Neural cell (in vitro differentiated cells): ENCODE measurements at regions not wholly inside any gene's neighbourhood (a gene's known extent, or its start where the extent isn't known, plus 50 kb on each side); places are given as distances from the start of the nearest gene placed in this dataset.
"Not testable (repeated sequence)": the region's sequence is repeated elsewhere in the genome, so short reads cannot be mapped to it uniquely, and the experiment has no call there.

Experiments
- EZH2 ChIP-seq: fragments of 200-600, 300-800 bp; shearing (Covaris generic), sonication (generic); IDR thresholded peaks from 2 replicates; pipeline ENCODE4 v1.6.1; 2014; ENCODE audit warnings: antibody characterized with exemption, low read length, borderline replicate concordance, mild to moderate bottlenecking; ENCODE audit not compliant: insufficient read depth, poor library complexity, severe bottlenecking
- POLR2AphosphoS5 ChIP-seq: IDR thresholded peaks from 2 replicates; pipeline ENCODE4 v1.6.1; 2012
- SMC3 ChIP-seq: fragments of 450-650 bp; conservative IDR thresholded peaks from 2 replicates; pipeline ENCODE4 v1.6.1; 2014; ENCODE audit warnings: antibody characterized with exemption, mild to moderate bottlenecking, moderate library complexity; ENCODE audit not compliant: poor library complexity
- TAF1 ChIP-seq: IDR thresholded peaks from 2 replicates; pipeline ENCODE4 v1.6.1; 2012; ENCODE audit warnings: low read depth
- TF ChIP-seq, protein P1 (sequence below): fragments of 450-650 bp; IDR thresholded peaks from 2 replicates; pipeline ENCODE4 v1.5.1; 2014; ENCODE audit warnings: antibody characterized with exemption, mild to moderate bottlenecking, moderate library complexity; ENCODE audit not compliant: poor library complexity, severe bottlenecking
- TF ChIP-seq, protein P2 (sequence below): IDR thresholded peaks from 2 replicates; pipeline ENCODE4 v1.6.1; 2012; ENCODE audit warnings: borderline replicate concordance

DNA sequence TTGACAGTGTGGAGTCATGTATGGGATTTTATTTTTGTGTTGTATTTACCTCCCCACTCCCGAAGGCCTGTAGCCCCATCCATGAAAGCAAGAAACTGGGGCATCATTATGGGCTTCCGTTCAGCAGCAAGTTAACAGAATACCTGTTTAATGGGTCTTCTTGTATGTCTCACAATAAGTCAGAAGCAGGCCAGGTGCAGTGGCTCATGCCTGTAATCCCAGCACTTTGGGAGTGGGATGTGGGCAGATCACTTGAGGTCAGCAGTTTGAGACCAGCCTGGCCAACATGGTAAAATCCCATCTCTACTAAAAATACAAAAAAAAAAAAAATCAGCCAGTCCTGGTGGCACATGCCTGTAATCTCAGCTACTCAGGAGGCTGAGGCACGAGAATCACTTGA lies 239.7 kb downstream of the SMAD2 start:
- TF ChIP-seq, protein P1, sequence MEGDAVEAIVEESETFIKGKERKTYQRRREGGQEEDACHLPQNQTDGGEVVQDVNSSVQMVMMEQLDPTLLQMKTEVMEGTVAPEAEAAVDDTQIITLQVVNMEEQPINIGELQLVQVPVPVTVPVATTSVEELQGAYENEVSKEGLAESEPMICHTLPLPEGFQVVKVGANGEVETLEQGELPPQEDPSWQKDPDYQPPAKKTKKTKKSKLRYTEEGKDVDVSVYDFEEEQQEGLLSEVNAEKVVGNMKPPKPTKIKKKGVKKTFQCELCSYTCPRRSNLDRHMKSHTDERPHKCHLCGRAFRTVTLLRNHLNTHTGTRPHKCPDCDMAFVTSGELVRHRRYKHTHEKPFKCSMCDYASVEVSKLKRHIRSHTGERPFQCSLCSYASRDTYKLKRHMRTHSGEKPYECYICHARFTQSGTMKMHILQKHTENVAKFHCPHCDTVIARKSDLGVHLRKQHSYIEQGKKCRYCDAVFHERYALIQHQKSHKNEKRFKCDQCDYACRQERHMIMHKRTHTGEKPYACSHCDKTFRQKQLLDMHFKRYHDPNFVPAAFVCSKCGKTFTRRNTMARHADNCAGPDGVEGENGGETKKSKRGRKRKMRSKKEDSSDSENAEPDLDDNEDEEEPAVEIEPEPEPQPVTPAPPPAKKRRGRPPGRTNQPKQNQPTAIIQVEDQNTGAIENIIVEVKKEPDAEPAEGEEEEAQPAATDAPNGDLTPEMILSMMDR, result not testable (repeated sequence)
- TF ChIP-seq POLR2AphosphoS5, EZH2, TAF1, SMC3: not testable (repeated sequence)
- TF ChIP-seq, protein P2, sequence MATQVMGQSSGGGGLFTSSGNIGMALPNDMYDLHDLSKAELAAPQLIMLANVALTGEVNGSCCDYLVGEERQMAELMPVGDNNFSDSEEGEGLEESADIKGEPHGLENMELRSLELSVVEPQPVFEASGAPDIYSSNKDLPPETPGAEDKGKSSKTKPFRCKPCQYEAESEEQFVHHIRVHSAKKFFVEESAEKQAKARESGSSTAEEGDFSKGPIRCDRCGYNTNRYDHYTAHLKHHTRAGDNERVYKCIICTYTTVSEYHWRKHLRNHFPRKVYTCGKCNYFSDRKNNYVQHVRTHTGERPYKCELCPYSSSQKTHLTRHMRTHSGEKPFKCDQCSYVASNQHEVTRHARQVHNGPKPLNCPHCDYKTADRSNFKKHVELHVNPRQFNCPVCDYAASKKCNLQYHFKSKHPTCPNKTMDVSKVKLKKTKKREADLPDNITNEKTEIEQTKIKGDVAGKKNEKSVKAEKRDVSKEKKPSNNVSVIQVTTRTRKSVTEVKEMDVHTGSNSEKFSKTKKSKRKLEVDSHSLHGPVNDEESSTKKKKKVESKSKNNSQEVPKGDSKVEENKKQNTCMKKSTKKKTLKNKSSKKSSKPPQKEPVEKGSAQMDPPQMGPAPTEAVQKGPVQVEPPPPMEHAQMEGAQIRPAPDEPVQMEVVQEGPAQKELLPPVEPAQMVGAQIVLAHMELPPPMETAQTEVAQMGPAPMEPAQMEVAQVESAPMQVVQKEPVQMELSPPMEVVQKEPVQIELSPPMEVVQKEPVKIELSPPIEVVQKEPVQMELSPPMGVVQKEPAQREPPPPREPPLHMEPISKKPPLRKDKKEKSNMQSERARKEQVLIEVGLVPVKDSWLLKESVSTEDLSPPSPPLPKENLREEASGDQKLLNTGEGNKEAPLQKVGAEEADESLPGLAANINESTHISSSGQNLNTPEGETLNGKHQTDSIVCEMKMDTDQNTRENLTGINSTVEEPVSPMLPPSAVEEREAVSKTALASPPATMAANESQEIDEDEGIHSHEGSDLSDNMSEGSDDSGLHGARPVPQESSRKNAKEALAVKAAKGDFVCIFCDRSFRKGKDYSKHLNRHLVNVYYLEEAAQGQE, result not testable (repeated sequence)
